Right lobe of liver (tissue), 4 donors: ENCODE measurements at regions not wholly inside any gene's neighbourhood (a gene's known extent, or its start where the extent isn't known, plus 50 kb on each side); places are given as distances from the start of the nearest gene placed in this dataset.

ENCODE experiments used
- POLR2A ChIP-seq: fragments of 450-650 bp; IDR thresholded peaks from one replicate; pipeline ENCODE4 v1.6.1; 2017; ENCODE audit warnings: antibody characterized with exemption, mild to moderate bottlenecking
- TF ChIP-seq, protein P1 (sequence below), 4 donors: fragments of 200-600 bp in 3 of 4; fragments of 450-650 bp in 1 of 4; IDR thresholded peaks; one replicate each; pipeline versions ENCODE4 v1.5.1 to v1.8.0; 2016 to 2022; ENCODE audit warnings: antibody characterized with exemption in 4 of 4, mild to moderate bottlenecking in 2 of 4
- donor health status: DM: no; HTN: no; CAD: no.
- donor health status: DM: no; HTN: no; CAD: no.
- donor health status: DM: no; HTN: yes; CAD: no.

DNA sequence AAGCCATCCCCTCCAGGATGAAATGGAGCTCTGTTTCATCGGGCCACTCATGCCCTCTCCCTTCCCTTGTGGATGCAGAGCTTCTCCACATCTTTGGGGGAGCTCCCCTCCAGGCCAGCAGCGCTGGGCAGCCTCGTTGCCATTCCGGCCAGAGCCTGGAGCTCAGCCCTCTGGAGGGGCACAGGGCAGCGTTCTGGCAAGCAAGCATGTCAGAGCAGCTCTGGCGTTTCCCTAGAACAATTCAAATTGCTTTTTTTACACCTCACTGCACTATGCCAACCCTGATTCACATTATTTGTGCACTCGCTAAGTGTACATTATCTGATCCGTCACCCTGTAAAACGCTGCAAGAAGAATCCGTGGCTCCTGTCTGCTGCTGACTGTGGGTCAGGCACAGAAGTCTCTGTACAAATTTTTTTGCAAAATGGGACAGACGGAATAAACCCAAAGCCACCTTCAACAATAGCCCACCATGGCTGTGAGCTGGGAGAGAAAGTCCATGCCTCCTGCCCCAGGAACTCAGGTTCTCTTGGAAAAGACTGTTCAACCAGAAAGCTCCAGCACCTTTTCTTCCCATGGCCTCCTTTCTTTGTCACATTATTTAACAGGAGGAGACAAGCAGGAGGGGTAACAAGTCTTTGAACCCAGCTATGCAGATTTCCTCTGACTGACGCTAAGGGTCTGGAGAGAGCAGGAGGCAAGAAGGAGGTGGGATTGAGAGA is 139.5 kb upstream of the CADM1 start:
- TF ChIP-seq, protein P1, sequence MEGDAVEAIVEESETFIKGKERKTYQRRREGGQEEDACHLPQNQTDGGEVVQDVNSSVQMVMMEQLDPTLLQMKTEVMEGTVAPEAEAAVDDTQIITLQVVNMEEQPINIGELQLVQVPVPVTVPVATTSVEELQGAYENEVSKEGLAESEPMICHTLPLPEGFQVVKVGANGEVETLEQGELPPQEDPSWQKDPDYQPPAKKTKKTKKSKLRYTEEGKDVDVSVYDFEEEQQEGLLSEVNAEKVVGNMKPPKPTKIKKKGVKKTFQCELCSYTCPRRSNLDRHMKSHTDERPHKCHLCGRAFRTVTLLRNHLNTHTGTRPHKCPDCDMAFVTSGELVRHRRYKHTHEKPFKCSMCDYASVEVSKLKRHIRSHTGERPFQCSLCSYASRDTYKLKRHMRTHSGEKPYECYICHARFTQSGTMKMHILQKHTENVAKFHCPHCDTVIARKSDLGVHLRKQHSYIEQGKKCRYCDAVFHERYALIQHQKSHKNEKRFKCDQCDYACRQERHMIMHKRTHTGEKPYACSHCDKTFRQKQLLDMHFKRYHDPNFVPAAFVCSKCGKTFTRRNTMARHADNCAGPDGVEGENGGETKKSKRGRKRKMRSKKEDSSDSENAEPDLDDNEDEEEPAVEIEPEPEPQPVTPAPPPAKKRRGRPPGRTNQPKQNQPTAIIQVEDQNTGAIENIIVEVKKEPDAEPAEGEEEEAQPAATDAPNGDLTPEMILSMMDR (IDR thresholded peaks at IDR 0.05), result no peak
- TF ChIP-seq POLR2A, result no peak
